Ishikawa (cell line): ENCODE measurements at regions not wholly inside any gene's neighbourhood (a gene's known extent, or its start where the extent isn't known, plus 50 kb on each side); places are given as distances from the start of the nearest gene placed in this dataset.

Experiments used
- CEBPB ChIP-seq: IDR thresholded peaks from 2 replicates; pipeline ENCODE4 v1.6.1; 2012
- EP300 ChIP-seq: IDR thresholded peaks from 2 replicates; pipeline ENCODE4 v1.6.1; 2012; ENCODE audit warnings: borderline replicate concordance
- MAX ChIP-seq: IDR thresholded peaks from 2 replicates; pipeline ENCODE4 v1.6.1; 2012
- REST ChIP-seq: IDR thresholded peaks from 2 replicates; pipeline ENCODE4 v1.6.1; 2012; ENCODE audit warnings: low read depth, mild to moderate bottlenecking
- TAF1 ChIP-seq: IDR thresholded peaks from 2 replicates; pipeline ENCODE4 v1.6.1; 2012; ENCODE audit warnings: low read depth, mild to moderate bottlenecking
- TCF12 ChIP-seq: IDR thresholded peaks from 2 replicates; pipeline ENCODE4 v1.6.1; 2012; ENCODE audit warnings: low read depth
- YY1 ChIP-seq: IDR thresholded peaks from 2 replicates; pipeline ENCODE4 v1.6.1; 2012; ENCODE audit warnings: low read depth

- TF ChIP-seq YY1 (no peak), TCF12 (no peak), CEBPB (no peak), REST (no peak), TAF1 (no peak), EP300 (no peak), MAX (no peak)
Observed at GRCh38 chr1:34405266-34405959, 228.7 kb downstream of the C1orf94 start.
